ENCODE measurements at regions not wholly inside any gene's neighbourhood (a gene's known extent, or its start where the extent isn't known, plus 50 kb on each side); places are given as distances from the start of the nearest gene placed in this dataset.
"Not testable (repeated sequence)": the region's sequence is repeated elsewhere in the genome, so short reads cannot be mapped to it uniquely, and the experiment has no call there.

DNA sequence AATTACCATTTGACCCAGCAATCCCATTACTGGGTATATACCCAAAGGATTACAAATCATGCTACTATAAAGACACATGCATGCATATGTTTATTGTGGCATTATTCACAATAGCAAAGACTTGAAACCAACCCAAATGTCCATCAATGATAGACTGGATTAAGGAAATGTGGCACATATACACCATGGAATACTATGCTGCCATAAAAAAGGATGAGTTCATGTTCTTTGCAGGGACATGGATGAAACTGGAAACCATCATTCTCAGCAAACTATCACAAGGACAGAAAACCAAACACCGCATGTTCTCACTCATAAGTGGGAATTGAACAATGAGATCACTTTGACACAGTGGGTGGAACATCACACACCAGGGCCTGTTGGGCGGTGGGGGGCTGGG, 83.9 kb upstream of the MAP3K1 start:
- not testable (repeated sequence) for DNase-seq

- no peak for DNase-seq
Measured at GRCh38 chr5:56729488-56729887, 85.9 kb upstream of the MAP3K1 start.

DNA sequence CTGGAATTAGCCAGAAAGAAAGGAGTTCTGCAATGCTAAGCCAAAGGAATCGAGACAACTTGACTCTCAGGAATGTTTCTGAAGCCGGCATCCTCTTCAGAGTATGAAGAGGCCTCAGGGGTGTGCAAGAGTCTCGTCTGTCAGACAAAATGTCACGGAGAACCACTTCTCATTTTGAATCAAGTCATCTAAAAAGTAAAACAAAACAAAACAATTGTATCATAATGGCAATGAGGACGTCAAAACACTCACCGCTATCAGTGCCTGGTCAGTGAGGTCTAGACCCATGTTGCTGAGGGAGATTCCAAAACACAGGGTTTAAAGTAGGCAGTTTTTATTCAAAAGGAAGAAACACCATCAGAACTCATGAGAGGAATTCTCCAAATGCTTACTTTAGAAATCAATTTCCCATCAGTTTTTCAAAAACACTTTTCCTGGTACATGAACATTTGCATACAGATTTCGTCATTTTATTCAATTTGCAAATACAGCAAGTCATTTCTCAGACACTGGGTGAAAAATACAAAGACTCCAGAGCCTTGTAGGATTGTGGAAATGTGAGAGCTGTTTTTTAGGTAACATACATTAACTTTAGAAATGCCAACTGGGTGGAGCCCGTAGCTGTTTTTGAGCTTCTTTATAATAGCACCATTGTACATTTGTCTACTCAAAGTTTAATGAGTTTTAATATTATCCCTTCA, 89.5 kb upstream of the MAP3K1 start:
- DNase-seq: no peak

DNA sequence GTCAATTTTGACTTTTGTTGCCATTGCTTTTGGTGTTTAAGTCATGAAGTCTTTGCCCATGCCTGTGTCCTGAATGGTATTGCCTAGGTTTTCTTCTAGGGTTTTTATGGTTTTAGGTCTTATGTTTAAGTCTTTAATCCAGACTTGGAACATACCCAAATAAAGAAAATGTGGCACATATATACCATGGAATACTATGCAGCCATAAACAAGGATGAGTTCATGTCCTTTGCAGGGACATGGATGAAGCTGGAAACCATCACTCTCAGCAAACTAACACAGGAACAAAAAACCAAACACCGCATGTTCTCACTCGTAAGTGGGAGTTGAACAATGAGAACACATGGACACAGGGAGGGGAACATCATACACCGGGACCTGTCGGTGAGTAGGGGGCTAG, 90.5 kb upstream of the MAP3K1 start:
- DNase-seq: not testable (repeated sequence)

GRCh38 chr5:56722317-56722716, 93.0 kb upstream of the MAP3K1 start:
- no peak for DNase-seq

DNA sequence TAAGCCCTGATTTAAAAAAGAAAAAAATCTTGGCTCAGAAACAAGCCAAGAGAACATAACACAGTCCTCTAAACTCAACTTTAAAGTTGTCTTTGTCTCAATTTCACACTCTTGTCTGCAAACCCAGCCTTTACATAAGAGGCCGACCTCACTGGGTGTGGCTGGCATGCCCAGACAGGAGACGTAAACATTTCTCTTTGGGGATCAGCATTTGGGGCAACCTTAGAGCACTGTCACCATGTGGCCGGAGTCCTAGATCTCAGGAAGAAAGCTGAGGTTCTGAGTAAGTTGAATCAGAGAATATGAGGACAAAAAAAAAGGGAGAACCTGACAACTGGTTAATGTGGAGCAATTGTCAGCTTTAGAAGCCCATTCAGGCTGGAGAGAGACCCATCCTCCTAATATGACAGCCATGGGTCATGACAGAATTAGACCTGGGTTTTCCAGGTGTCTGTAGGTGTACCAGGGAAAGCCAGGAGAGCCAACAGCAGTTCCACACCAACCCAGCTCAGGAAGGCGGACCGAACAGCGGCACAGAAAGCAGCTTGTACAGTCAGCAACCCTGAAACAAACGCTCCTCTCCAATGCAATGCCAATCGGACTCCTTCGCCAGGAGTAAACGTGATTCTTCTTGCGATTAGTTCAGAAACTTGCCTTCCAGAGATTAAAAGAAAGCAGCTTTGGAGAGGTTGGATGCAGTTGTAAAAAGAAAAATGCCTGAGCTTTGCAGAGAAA, 97.9 kb upstream of the MAP3K1 start:
- DNase-seq: no peak

- DNase-seq: no peak
Measured at GRCh38 chr5:56715986-56716385, 99.4 kb upstream of the MAP3K1 start.

DNA sequence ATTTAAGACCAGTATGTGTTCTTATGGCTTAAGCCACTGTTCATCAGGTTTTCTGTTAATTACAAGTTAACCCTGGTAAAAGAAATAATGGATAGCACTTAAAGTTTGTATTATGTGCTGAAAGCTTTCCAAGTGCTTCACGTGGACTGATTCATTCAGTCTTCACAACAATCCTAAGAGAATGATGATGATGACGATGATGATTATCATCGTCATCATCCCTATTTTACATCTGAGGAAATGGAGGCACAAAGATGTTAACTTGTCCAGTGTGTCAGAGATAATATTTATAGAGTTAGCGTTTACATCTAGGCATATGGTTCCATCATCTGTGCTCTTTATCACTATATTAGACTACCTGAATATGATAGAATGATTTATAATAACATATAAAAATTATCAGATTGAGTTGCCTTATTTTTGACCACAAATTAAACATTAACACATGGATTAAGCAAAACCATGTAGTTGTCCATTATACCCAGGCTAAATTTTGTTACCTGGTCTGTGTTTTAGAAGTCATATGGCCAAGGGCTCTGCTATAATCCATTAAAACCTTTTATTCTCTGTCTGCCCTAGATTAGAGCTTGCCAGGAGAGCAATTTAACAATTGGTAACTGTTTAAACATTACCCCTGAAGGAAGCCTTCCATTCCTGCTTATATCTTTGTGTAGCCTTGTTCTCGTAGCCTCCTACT, 102.3 kb upstream of the MAP3K1 start:
- no peak for DNase-seq

GRCh38 chr5:56710826-56711590, 104.3 kb upstream of the MAP3K1 start:
- DNase-seq: no peak

DNA sequence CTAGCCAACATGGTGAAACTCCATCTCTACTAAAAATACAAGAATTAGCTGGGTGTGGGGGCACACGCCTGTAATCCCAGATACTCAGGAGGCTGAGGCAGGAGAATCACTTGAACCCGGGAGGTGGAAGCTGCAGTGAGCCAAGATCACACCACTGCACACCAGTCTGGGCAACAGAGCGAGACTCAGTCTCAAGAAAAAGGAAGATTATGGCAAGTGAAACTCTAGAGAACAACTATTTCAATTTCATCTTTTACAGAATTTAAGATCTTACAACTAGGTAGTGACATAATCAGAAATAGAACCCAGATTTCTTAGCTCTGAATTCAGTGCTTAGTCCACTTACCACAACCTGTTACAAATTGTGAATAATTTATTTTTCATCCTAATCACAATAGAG, 108.8 kb upstream of the MAP3K1 start:
- no peak for DNase-seq

GRCh38 chr5:56705217-56705616, 110.1 kb upstream of the MAP3K1 start:
- peak; percentile 91 for DNase-seq

DNA sequence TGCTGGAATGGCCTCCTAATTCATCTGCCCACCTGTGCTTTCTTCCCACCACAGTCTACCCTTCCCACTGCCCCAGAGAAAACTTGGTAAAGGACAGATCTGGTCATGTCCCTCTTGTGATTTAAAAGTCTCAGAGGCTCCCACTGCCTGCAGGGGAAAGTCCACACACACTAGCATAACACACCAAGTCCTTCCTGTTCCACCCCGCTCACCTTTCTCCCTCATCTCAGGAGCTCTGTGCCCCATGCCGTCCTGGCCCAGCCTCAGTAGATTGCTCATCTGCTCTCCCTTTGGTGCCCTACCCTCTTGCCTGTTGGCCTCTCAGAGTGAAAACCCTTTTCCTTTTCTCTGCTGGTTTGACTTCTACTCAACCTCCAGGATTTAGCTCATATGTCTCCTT, 111.4 kb upstream of the MAP3K1 start:
- no peak for DNase-seq

- no peak for DNase-seq
Measured at GRCh38 chr5:56700711-56701110, 114.6 kb upstream of the MAP3K1 start.

- no peak for DNase-seq
Measured at GRCh38 chr5:56699538-56699937, 115.8 kb upstream of the MAP3K1 start.

GRCh38 chr5:56698463-56699381, 116.6 kb upstream of the MAP3K1 start:
- DNase-seq: no peak

- no peak for DNase-seq
Measured at GRCh38 chr5:56696900-56697299, 118.4 kb upstream of the MAP3K1 start.

GRCh38 chr5:56693220-56693579, 122.1 kb upstream of the MAP3K1 start:
- no peak for DNase-seq

DNA sequence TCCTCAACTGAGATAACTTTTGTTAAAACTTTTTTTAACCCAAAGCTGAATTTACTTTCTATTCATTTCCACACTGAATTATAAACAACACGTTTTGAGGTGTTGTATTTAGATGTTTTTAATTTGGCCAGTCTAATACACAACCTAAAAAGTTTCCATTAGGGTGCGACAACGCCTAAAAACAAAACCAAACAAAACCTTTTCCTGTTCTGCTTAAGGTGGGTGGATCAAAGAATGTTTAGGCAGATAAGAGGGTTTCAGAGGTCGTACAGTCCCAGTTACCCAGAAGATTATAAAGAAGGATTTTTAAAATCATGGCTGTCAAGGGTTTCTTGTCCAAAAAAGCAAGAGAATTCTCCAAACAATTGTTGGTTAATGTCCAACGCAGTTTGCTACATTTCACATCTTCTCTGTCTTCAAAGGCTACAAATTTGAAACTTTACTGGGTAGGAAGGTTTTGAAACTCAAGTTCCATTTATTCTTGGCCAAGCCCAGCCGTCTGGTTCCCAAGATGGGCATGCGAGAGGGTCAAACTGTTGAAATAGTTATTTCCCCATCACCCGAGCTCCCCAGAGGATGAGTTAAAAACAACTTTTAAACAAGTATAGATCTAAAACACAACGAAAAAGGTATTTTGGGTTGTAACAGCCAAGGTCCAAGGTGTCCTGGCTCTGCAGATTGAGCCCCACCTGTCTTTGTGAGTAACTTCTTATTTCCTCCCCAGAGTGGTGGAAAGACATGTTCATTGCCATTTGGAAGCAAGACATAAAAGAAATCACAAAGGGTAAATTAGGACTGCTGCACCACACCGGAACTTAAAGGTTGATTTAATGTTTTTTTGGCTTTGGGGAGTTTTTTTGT, 122.8 kb upstream of the MAP3K1 start:
- no peak for DNase-seq

DNA sequence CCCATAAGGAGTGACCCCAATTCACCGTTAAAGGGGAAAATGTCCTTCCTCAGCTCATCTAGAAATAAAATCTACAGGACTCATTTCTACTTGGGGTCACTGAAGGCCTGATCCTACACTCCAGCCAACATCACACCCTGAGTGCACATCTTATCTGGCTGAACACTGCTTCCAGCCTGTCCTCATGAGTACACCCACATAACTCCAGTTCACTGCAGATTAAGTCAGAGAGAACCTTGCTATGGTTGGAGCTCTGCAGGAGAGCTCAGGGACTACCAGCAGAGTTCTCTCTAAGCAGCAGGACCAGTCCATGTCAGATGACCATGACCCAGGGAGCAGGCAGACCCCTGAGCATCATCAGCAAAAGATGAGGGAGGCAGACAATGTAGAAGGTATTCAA, 126.9 kb upstream of the MAP3K1 start:
- DNase-seq: no peak

DNA sequence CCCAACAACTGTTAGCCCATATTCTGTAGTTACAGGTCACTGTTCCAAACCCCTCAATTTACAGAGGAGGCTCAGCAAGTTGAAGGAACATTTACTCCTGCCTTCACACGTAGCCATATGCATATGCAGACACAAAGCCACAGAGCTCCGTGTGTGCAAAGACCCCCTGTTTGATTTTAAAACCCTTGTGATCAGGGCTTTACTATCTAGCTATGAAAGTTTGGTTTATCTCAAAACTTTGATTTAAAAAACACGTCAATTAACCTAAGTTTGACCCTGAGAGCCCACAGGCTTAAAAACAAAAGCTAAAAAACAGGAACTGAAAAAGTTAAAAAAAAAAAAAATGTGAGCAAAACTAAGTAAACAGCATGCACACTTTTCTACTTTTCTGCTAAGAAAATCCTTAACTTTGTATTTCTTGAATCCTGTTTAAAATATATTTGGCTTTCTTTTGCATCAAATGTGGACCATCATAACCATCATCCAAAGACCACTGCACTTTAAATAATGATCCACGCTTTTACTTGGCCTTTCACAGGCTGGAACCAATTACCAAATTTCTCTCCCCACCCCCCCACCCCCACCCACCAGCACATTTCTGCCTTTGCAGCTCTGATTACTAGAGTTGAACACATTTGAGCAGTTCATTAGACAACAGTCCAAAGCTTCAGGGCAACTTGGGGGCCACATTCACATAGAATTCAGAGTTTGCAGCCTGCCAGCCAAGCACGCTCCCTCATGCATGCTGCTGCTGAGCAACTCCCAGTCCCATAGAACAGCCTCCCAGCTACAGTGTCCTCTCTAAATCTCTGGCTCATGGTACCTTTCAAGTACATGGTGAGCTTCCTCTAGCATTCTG, 128.8 kb upstream of the MAP3K1 start:
- no peak for DNase-seq
